Parathyroid adenoma (tissue), 2 donors: ENCODE measurements at regions not wholly inside any gene's neighbourhood (a gene's known extent, or its start where the extent isn't known, plus 50 kb on each side); places are given as distances from the start of the nearest gene placed in this dataset.

Experiments used
- H2AFZ ChIP-seq: fragments of 300-600 bp; sonication (generic); one replicate; pipeline ENCODE4 v1.7.0; 2017; ENCODE audit warnings: antibody characterized with exemption, mild to moderate bottlenecking
- H3K27ac ChIP-seq: fragments of 300-600 bp; sonication (generic); one replicate; pipeline ENCODE4 v1.7.0; 2017
- H3K27me3 ChIP-seq: fragments of 300-600 bp; sonication (generic); one replicate; pipeline ENCODE4 v1.7.0; 2017; ENCODE audit warnings: low read length; ENCODE audit not compliant: control insufficient read depth, insufficient read depth
- H3K36me3 ChIP-seq: fragments of 300-600 bp; sonication (generic); one replicate; pipeline ENCODE4 v1.7.0; 2017; ENCODE audit warnings: low read length; ENCODE audit not compliant: control insufficient read depth, insufficient read depth
- H3K4me1 ChIP-seq: fragments of 300-600 bp; sonication (generic); one replicate; pipeline ENCODE4 v1.7.0; 2017; ENCODE audit warnings: control low read depth
- H3K4me2 ChIP-seq: fragments of 300-600 bp; sonication (generic); one replicate; pipeline ENCODE4 v1.7.0; 2017; ENCODE audit warnings: low read length
- H3K4me3 ChIP-seq: fragments of 300-600 bp; sonication (generic); one replicate; pipeline ENCODE4 v1.7.0; 2017; ENCODE audit warnings: low read depth, low read length
- H3K79me2 ChIP-seq: fragments of 300-600 bp; sonication (generic); one replicate; pipeline ENCODE4 v1.7.0; 2017; ENCODE audit warnings: control low read depth
- H3K9ac ChIP-seq: fragments of 300-600 bp; sonication (generic); one replicate; pipeline ENCODE4 v1.7.0; 2017; ENCODE audit warnings: mild to moderate bottlenecking
- H3K9me3 ChIP-seq: fragments of 300-600 bp; sonication (generic); one replicate; pipeline ENCODE4 v1.7.0; 2017; ENCODE audit warnings: low read length; ENCODE audit not compliant: control insufficient read depth
- CTCF ChIP-seq: fragments of 300-600 bp; sonication (generic); IDR thresholded peaks from one replicate; pipeline ENCODE4 v1.7.0; 2017; ENCODE audit warnings: antibody characterized with exemption, mild to moderate bottlenecking
- donor health status: primary hyperparathyroidism.

GRCh38 chrX:44770121-44770520, 73.7 kb upstream of the DUSP21 start:
- no peak overlapping the region for H3K4me3 ChIP-seq
- no peak overlapping the region for H3K4me2 ChIP-seq
- no peaks in the 10 kb centered on the region for H3K79me2 ChIP-seq
- H3K4me1 ChIP-seq, result no peaks in the 10 kb centered on the region
- H3K27ac ChIP-seq, result no peak overlapping the region
- no peaks in the 10 kb centered on the region for H3K27me3 ChIP-seq
- H2AFZ ChIP-seq, result no peak overlapping the region
- no peak for TF ChIP-seq CTCF
- H3K9me3 ChIP-seq, result no peaks in the 10 kb centered on the region
- H3K9ac ChIP-seq, result no peak overlapping the region
- H3K36me3 ChIP-seq, result no peaks in the 10 kb centered on the region

DNA sequence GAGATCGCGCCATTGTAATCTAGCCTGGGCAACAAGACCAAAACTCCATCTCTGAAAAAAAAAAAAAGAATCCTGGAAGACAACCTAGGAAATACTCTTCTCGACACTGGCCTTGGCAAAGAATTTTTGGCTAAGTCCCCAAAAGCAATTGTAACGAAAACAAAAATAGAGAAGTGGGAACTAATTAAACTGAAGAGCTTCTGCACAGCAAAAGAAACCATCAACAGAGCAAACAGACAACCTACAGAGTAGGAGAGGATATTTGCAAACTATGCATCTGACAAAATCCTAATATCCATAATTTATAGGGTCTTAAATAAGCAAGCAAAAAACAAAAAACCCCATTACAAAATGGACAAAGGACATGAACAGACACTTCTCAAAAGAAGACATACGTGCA, 76.5 kb upstream of the DUSP21 start:
- Histone ChIP-seq H3K27me3 (no peaks in the 10 kb centered on the region), H3K9me3 (no peaks in the 10 kb centered on the region), H3K9ac (no peak overlapping the region), H3K4me3 (no peak overlapping the region), H3K27ac (no peak overlapping the region), H3K4me2 (no peak overlapping the region), H3K79me2 (no peaks in the 10 kb centered on the region), H2AFZ (no peak overlapping the region), H3K4me1 (no peaks in the 10 kb centered on the region), H3K36me3 (no peaks in the 10 kb centered on the region)
- TF ChIP-seq CTCF, result no peak

DNA sequence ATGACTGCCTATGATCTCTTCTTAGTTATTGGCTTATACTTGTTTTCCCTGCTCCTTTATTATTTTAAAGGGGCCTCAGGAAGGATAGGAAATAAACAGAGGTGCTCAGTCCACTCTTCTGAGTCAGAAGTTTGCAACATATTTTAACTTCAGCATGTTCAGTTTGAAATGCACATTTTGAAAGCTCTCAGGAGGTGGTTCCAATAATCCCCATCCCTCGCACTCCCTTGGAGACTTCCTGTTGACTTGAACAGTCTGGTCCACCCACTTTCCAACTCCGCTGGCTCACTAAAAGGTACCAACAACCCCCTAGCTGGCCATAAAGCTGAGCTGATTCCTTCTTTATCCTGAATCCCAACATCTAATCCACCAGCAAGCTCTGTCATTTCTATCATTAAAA, 78.3 kb upstream of the DUSP21 start:
- H3K4me1 ChIP-seq, result no peaks in the 10 kb centered on the region
- H3K27me3 ChIP-seq, result no peaks in the 10 kb centered on the region
- no peaks in the 10 kb centered on the region for H3K79me2 ChIP-seq
- no peaks in the 10 kb centered on the region for H3K9me3 ChIP-seq
- no peak overlapping the region for H3K4me3 ChIP-seq
- no peak overlapping the region for H2AFZ ChIP-seq
- H3K9ac ChIP-seq, result no peak overlapping the region
- TF ChIP-seq CTCF, result no peak
- no peak overlapping the region for H3K4me2 ChIP-seq
- no peaks in the 10 kb centered on the region for H3K36me3 ChIP-seq
- H3K27ac ChIP-seq, result no peak overlapping the region

GRCh38 chrX:44747969-44748368, 95.9 kb upstream of the DUSP21 start:
- no peak overlapping the region for H2AFZ ChIP-seq
- no peak for TF ChIP-seq CTCF
- H3K79me2 ChIP-seq, result no peaks in the 10 kb centered on the region
- H3K27ac ChIP-seq, result no peak overlapping the region
- no peak overlapping the region for H3K4me3 ChIP-seq
- no peaks in the 10 kb centered on the region for H3K9me3 ChIP-seq
- H3K27me3 ChIP-seq, result no peaks in the 10 kb centered on the region
- no peak overlapping the region for H3K4me2 ChIP-seq
- H3K36me3 ChIP-seq, result no peaks in the 10 kb centered on the region
- H3K9ac ChIP-seq, result no peak overlapping the region
- no peaks in the 10 kb centered on the region for H3K4me1 ChIP-seq

- Histone ChIP-seq H3K9me3 (no peaks in the 10 kb centered on the region), H3K4me1 (no peaks in the 10 kb centered on the region), H3K27ac (no peak overlapping the region), H3K9ac (no peak overlapping the region), H3K36me3 (no peaks in the 10 kb centered on the region), H3K4me3 (no peak overlapping the region), H3K4me2 (no peak overlapping the region), H3K79me2 (no peaks in the 10 kb centered on the region), H3K27me3 (no peaks in the 10 kb centered on the region), H2AFZ (no peak overlapping the region)
- no peak for TF ChIP-seq CTCF
Measured at GRCh38 chrX:44747317-44747716, 96.5 kb upstream of the DUSP21 start.
